ENCODE measurements at regions not wholly inside any gene's neighbourhood (a gene's known extent, or its start where the extent isn't known, plus 50 kb on each side); places are given as distances from the start of the nearest gene placed in this dataset.

- no peak for DNase-seq (ENCODE audit: low spot score)
These were observed 376.1 kb downstream of the FBXW7 start for GRCh38 chr4:152159773-152160172.

- DNase-seq (ENCODE audit: low spot score), result no peak
These were observed 377.7 kb downstream of the FBXW7 start for GRCh38 chr4:152158225-152158624.

GRCh38 chr4:152157629-152158028, 378.3 kb downstream of the FBXW7 start:
- DNase-seq (ENCODE audit: low spot score), result no peak

GRCh38 chr4:152156442-152156841, 379.4 kb downstream of the FBXW7 start:
- peak; percentile 8 for DNase-seq (ENCODE audit: low spot score)

- DNase-seq (ENCODE audit: low spot score), result no peak
These were observed 380.8 kb downstream of the FBXW7 start for GRCh38 chr4:152155070-152155469.

GRCh38 chr4:152154433-152154832, 381.5 kb downstream of the FBXW7 start:
- DNase-seq (ENCODE audit: low spot score), result no peak

- DNase-seq (ENCODE audit: low spot score), result no peak
These were observed 382.2 kb downstream of the FBXW7 start for GRCh38 chr4:152153476-152154270.

GRCh38 chr4:152150214-152150613, 385.7 kb downstream of the FBXW7 start:
- no peak for DNase-seq (ENCODE audit: low spot score)

- no peak for DNase-seq (ENCODE audit: low spot score)
These were observed 386.1 kb downstream of the FBXW7 start for GRCh38 chr4:152149745-152150144.

- no peak for DNase-seq (ENCODE audit: low spot score)
These were observed 387.2 kb upstream of the GATB start for GRCh38 chr4:152148057-152148456.

GRCh38 chr4:152146244-152146643, 385.4 kb upstream of the GATB start:
- no peak for DNase-seq (ENCODE audit: low spot score)

GRCh38 chr4:152143806-152144205, 383.0 kb upstream of the GATB start:
- no peak for DNase-seq (ENCODE audit: low spot score)

- no peak for DNase-seq (ENCODE audit: low spot score)
These were observed 377.6 kb upstream of the GATB start for GRCh38 chr4:152138451-152138850.

- DNase-seq (ENCODE audit: low spot score), result no peak
These were observed 372.0 kb upstream of the GATB start for GRCh38 chr4:152132776-152133175.

GRCh38 chr4:152128356-152128755, 367.5 kb upstream of the GATB start:
- DNase-seq (ENCODE audit: low spot score), result no peak

GRCh38 chr4:152126238-152126637, 365.4 kb upstream of the GATB start:
- DNase-seq (ENCODE audit: low spot score), result no peak

- DNase-seq (ENCODE audit: low spot score), result no peak
These were observed 358.2 kb upstream of the GATB start for GRCh38 chr4:152118819-152119553.

- no peak for DNase-seq (ENCODE audit: low spot score)
These were observed 357.2 kb upstream of the GATB start for GRCh38 chr4:152117933-152118507.

GRCh38 chr4:152117520-152117919, 356.7 kb upstream of the GATB start:
- no peak for DNase-seq (ENCODE audit: low spot score)

GRCh38 chr4:152117054-152117453, 356.2 kb upstream of the GATB start:
- DNase-seq (ENCODE audit: low spot score), result no peak

- DNase-seq (ENCODE audit: low spot score), result no peak
These were observed 355.0 kb upstream of the GATB start for GRCh38 chr4:152115794-152116193.

- DNase-seq (ENCODE audit: low spot score), result no peak
These were observed 354.3 kb upstream of the GATB start for GRCh38 chr4:152115118-152115517.

- no peak for DNase-seq (ENCODE audit: low spot score)
These were observed 353.8 kb upstream of the GATB start for GRCh38 chr4:152114562-152114961.
